Left colon (tissue), 2 donors: ENCODE measurements at regions not wholly inside any gene's neighbourhood (a gene's known extent, or its start where the extent isn't known, plus 50 kb on each side); places are given as distances from the start of the nearest gene placed in this dataset.

Experiments used
- ATAC-seq: fragments of 200-7000 bp; cut with Tn5 transposase; one replicate; pipeline ENCODE4 v1.9.1; 2020; ENCODE audit warnings: mild to moderate bottlenecking, moderate library complexity
- DNase-seq, 2 donors: peaks; one replicate each; pipeline ENCODE4 v3.0.0-alpha.2; 2020
- intact Hi-C, 2 donors: fragments of 100-400 bp; cut with DNase I in 1 of 2; cut with micrococcal nuclease in 1 of 2; formaldehyde crosslinking; loops; one replicate each; pipeline versions ENCODE4 v1.11.2 to v1.14.0; 2022; cut with DNase I, micrococcal nuclease
- donor health status: DM: no; HTN: no; CAD: no.
- donor health status: DM: yes; HTN: yes; CAD: no.

DNA sequence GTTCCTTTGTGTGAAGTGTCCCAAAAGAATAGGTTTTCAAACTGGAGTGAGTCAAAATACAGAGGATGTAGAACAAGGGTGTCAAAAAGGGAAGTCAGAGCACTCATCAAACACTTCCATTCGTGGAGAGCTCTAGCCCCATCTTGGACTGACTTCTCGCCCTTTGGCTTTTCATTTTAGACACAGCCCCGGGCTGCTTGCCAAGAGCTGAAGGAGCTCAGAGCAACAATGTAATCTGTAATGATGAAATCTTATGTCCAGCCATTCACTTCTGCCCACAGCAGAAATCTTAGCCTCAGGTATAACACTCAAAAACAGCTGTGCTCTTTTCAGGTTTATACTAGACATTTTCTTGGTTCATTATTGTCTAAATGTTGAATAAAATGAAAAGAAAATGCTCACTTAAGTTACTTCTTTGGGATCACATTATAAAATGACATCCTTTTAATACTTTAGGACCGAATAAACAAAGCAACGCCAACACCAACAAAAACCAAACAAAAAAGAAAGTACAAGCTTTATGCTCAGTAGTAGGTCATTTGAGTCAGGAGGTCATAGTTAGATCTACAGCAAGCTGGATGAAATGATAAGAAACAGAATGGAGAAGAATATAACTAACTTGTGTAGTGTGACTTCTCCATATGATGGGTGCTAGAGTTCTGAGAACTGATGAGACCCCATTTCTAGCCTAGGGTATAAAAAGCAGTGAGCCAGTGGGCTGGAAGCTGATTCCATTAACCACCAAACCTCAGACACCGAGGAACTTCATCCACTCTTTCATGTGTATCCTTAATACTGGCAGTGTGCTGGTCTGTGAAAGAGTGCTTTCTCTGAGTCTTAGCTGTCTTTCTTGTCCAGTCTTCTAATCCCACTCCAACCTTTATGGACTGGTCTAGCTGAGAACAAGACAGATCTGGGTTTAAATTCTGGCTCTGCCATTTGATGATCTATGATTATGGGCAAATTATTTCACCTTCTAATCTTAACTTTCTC lies 131.8 kb upstream of the SLC7A14 start:
- intact Hi-C loops, result no loop called here
- no peak for ATAC-seq
- no peak for DNase-seq

DNA sequence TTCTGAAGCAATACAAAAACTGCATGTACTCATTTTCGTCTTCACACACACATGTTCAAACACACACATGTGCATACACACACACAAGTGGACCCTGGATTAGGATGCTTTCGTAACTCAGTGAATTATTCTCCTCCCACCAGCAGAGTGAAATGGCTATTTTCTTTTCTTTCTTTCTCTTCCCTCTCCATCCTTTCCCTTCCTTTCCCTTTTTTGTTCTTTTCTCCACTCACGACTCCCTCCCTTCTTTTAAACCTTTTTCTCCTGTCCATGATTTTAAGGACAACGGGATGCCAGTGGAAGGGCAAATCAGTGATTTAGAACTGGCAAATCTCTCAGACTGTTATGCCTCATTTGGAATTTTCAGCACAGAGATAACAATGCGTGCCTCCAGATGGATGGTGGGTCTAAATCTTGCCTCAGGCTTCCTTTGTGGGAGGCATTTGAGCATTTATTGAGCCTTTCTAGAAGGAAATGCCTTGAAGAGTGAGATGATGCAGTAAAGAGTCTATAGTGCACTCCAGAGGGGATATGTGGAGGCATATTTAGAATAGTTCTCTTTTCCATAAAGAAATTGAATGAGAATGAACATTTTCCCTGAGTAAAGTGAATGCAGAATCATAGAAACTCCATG lies 130.4 kb upstream of the SLC7A14 start:
- intact Hi-C loops, result no loop called here
- ATAC-seq (no peak), DNase-seq (no peak)

DNA sequence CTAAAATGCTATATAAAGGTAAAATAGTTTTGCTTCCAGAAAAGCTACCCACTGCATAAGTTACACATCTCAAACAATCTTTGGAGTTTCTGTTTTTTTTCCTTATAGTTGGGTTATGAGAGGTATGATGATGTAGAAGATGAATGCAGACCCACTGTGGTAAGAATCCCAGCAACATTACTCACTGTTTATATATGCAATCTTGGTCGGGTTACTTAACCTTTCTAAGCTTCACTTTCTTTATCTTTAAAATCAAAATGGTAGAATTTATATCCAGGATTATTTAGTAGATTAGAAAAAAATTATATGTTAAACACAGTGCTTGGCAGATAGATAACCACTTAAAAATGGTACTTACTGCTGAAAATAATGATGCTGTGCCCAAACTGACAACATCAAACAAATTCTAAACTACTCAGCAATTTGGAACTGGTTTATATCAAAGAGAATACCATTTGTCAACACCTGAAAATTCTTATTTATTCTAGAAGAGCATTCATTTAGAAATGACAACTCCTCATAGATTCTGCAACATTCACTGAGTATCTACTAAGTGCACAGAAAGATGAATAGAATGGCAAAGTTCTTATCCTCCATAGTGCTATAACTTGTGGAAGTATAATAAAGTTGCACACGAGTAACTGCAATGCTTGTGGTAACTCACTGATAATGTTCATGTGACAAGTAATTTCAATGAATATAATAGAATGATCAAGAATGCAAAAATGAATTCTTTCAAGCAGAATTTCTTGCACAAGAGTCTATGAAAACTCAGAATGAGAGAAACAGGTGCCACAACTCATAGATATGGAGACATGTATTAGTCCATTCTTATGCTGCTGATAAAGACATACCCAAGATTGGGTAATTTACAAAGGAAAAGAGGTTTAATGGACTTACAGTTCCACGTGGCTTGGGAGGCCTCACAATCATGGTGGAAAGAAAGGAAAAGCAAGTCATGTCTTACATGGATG lies 129.0 kb upstream of the SLC7A14 start:
- ATAC-seq, result no peak
- no peak for DNase-seq
- intact Hi-C loops, result no loop called here

DNA sequence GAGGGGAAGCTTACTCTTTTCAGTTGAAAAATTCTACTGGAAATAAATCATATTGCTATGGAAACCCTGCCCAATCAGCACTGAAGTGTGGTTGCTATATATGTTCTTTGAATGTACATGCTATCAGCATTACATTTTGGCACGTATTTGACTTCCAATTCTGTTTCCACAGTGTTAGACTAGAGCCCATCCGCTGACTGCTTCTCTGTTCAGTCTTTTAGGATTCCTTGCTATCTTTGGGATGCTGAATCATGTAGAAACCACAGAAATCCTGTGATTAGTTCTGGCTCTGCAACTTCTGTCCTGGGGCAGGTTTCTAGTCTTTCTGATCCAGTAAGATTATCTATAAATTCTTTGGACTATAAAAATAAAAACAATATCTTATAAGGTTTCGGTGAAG lies 128.2 kb upstream of the SLC7A14 start:
- ATAC-seq (no peak), DNase-seq (no peak)
- intact Hi-C loops, result no loop called here

DNA sequence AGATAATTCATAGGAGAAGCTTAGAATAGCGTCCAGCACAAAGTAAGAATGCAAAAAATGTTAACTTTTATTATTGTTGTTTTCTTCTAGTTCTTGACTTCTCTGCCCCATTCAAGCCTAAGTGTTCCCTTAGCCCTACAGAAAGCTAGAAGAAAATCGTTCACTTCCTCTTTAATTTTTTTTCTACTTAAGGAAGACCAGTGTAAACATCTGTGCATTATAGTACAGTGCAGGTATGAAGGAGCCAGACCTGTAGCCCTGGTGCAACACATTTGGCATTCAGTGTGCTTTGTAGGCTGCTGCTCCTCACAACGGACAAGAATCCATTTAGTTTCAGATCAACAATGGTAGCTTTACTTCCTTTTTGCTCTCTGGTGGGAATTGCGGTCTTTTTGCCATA lies 127.8 kb upstream of the SLC7A14 start:
- intact Hi-C loops, result no loop called here
- ATAC-seq, result no peak
- DNase-seq, result no peak

DNA sequence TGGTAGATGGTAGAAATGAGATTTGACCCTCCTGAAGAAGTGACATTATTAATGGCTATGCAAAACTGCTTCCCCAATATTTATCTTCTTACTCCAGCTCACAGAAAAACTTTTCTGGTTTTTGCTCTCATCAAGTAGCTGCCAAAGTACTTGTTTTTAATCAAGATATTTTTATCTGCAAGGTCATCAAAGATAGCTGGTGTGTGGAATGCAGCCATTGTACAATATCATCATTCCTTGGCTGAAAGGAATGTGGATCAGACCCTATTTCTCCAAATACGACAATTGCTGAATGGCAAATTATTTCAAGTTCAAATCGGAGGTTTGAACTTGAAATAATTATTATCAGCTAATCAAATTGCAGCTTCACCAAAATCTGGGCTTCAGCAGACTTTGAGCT lies 126.9 kb upstream of the SLC7A14 start:
- ATAC-seq, result no peak
- DNase-seq, result no peak
- intact Hi-C loops, result no loop called here

DNA sequence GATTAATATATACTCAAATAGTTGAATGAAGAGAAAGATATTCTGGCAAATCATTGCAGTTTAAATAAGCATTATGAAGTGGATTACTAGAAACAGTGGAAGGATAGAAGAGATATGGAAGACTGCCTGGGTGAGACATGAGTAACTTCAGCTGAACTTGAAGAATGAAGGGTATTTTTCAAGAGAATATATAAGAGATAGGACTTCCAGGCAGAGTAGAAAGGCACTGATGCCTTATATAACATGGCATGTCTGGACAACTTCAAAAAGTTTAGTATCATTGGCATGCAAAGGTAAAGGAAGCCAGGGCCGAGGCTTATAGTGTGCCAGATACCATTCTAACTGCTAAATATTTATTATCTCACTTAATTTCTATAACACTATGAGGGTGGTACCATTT lies 126.5 kb upstream of the SLC7A14 start:
- intact Hi-C loops, result no loop called here
- no peak for ATAC-seq
- no peak for DNase-seq

DNA sequence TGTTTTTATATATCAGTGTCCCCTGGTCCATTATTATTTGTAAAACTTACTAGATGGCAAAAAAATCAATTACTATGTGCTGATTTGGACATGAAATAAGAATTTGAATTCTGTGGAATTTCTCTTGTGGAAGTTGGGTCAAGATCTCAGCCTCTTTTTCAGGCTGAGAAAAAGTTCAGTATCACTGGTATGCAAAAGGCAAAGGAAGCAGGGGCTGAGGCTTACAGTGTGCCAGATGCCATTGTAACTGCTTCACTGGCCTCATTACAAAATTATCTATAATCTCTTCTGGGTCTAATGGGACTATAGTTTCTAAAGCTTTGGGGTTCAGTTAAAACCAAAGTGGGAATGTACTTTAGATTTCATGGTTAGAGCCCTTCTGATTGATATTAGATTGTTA lies 125.9 kb upstream of the SLC7A14 start:
- DNase-seq (no peak), ATAC-seq (no peak)
- intact Hi-C loops, result no loop called here

DNA sequence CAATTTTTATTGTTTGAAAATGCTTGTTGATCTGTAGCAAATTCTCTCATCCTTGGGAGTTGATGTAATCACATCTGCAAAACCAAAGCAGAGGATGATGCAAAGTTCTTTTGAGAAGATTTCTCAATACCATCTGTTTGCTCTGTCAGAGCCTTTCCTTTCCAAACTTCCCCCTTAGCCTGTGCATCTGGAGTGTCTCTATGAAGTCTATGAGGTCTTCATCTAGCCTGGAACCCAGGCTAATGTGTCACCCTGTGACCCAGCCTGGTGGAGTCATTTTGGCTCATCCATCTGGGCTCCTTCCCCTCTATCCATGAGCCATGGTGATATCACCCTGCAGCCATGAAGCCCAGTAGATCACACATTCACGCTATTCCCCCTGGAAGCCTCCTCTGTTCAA lies 123.2 kb upstream of the SLC7A14 start:
- DNase-seq (no peak), ATAC-seq (no peak)
- intact Hi-C loops, result no loop called here

DNA sequence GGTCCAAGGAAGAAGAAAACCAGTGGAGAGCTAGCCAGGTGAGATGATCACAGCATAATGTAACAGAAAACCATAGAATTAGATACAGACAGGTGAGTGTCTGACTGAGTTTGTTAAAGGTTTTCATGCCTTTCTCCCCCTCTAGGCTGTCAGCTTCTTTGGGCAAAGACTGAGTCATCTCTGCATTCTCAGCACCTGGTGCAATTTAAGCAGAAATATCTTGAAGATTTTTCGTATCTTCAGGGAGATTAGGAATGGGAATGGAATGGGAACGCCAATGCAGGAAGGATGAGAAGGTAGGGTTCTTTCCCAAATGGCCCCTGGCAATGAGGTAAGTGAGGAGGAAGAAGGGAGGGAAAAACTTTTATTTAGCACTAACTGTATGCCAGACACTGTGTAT lies 122.0 kb upstream of the SLC7A14 start:
- DNase-seq (no peak), ATAC-seq (no peak)
- intact Hi-C loops, result no loop called here

DNA sequence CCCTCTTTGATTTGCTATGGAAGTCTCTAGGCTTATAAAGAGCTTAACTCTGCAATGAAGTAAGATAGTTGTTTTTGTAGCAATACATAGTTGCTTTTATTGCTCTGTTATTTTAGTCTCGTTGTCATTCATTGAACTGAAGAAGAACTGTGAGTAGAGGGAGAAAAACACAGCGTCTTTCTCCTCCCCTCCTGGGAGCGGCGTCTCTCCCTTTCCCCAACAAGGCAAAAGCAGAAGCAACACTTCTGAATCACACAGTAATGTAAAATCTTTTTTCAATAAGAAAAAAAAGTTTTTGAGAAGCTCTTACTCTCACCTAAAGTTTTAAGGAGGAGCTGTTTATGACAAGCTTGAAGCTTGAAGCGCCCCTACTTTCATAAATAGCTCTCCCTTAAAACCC lies 119.3 kb upstream of the SLC7A14 start:
- DNase-seq (no peak), ATAC-seq (no peak)
- intact Hi-C loops, result no loop called here

DNA sequence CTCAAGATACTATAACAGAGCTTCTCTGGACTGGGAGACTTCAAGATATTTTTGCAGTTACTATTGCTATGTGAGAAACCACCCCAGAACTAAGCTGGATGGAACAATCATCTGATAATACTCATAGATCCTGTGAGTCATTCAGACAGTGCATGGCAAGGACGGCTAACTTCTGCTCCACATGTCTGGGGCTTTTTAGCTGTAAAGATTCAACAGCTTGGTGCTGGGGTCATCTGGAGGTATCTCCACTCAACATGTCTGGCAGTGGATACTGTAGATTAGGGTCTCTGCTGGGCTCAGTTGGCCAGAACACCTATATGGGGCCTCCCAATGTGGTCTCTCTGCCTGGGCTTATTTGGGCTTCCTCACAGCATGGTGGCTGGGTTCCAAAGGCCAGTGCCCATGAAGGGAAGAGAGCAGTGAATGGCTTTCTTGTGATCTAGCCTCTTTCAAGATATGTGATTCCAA lies 117.3 kb upstream of the SLC7A14 start:
- intact Hi-C loops, result no loop called here
- no peak for DNase-seq
- ATAC-seq, result no peak

DNA sequence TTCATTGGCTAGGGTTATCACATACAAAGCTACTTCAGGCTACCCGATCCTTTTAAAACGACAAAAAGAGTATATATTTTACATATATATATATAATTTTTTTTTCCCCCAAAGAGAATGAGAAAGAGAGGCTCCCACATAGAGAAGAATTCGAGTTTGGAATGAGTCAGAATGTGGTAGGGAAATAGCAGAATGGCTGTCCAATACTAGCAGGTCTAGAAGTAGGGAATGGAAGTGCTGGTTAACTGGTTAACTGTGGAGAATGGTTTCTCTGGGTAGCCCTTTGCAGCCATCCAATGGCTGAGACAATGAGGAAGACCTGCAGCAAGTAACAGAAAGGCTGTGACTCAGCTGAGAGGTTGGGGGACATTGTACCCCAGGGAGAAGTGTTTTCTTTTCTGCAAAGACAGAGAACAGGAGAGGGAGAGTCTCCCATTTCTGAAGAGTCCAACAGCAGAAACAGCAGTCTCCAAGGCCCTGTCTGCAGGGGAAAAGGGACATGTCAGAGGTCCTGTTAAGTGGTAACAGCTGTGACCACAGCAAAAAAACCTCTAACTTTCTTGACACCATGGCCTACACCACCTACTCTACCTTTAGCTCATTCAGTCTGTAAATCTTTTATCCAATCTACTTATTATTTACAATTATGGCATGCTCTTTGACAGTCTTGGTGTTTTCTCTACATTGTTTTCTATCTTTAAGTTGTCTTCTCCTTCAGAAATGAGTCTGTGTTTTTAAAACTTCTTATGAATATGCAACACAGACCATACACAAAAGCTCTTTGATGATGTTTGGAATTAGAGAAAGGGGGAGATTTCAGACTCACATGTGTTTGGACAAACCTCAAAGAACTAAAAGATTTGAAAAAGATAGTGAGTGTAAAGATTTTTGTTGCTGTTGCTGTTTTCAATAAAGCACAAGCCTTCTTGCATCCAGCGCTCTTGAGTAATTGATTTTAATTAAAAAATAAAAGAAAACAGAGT lies 116.1 kb upstream of the SLC7A14 start:
- ATAC-seq (no peak), DNase-seq (no peak)
- intact Hi-C loops, result no loop called here

DNA sequence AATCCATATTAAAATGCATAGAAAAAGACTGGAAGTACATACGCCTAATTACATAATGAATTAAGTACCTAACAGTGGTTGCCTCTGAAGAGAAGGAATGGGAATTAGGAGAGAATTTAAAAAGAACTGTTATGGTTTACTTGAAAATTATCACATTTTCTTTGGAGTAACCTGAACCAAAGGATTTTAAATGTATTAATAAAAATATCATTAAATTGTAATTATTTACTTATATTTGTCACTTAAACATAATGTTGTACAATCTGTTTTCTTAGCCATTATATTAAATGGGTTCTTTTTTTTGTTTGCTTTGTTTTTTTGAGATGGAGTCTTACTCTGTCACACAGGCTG lies 114.2 kb upstream of the SLC7A14 start:
- ATAC-seq (no peak), DNase-seq (no peak)
- intact Hi-C loops, result no loop called here

DNA sequence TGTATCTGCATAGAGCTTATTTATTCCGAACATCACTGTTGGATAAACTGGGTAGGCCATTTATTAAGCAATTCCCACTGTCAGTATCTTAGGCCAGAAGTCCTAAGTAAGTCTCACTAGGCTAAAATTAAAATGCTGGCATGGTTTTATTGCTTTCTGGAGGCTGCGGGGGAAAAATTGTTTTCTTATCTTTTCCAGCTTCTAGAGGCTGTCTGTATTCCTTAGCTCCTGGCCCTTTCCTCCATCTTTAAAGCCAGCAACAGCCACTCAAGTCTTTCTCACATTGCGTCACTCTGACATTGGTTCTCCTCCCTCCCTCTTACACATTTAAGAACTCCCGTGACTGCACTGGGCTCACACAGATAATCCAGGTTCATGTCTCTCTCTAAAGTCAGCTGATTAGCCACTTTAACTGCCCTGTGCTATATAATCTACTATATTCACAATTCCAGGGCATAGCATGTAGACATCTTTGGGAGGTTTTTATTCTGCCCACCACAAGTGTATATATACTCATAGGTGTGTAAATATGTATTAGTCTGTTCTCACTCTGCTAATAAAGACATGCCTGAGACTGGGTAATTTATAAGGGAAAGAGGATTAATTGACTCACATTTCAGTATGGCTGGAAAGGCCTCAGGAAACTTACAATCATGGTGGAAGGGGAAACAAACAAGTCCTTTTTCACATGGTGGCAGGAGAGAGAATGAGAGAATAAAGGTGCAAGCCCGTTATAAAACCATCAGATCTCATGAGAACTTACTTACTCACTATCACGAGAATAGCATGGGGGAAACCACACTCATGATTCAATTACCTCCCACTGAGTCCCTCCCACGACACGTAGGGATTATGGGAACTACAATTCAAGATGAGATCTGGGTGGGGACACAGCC lies 113.5 kb upstream of the SLC7A14 start:
- ATAC-seq (no peak), DNase-seq (no peak)
- intact Hi-C loops, result no loop called here

DNA sequence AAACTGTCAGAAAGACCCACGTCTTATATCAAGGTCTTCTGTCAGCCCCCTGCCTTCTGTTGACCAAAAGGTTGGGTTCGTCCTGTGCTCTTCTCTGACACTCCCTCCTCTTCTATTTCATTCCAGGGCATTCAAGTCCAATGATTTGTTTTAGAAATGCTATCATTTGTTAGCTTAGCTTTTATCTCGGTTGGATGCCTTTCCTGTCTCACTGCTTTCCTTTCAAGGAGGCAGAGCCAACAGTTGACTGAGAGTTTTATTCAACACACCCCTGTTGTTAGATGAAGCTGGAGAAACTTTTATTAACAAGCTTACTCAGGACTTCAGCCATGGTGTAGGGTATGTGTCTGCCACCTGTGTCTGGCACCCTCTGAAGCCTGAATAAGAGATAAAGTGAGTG lies 112.0 kb upstream of the SLC7A14 start:
- DNase-seq (no peak), ATAC-seq (no peak)
- intact Hi-C loops, result no loop called here

DNA sequence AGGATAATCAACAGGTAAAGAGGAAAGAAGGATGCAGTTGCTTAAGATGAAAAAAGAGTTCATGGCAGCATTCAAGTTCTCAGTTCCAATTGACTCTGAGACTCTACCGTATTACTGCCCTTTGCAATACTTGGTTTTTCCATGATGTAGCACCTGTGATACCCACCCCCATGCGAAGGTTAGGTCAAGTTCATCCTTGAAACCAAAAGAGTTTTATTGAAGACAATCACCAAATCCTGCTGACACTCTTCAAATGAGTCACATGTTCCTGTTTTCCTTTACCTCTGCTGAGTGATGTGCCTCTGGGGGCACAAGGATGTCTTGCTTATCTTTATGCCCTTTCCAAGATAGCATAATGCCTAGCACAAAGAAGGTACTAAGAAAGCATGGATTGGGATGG lies 111.3 kb upstream of the SLC7A14 start:
- DNase-seq, result no peak
- no peak for ATAC-seq
- intact Hi-C loops, result no loop called here
